ENCODE measurements at regions not wholly inside any gene's neighbourhood (a gene's known extent, or its start where the extent isn't known, plus 50 kb on each side); places are given as distances from the start of the nearest gene placed in this dataset.

DNA sequence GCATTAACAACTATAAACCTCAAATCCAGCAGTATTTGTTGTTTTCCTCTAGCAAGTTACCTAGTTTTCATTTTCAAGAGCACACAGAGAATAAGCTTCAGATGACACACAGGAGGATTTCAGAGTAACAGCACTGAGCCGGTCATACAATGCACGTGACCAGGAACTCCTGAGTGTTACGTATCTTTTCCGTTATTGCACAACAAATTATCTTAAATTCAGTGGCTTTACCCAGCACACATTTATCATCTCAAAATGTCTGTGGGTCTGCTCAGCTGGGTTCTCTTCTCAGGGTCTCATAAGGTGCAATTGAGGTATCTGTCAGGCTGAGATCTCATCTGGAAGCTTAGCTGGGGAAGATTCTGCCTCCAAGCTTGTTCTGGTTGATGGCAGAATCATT, 379.5 kb upstream of the KLHL29 start:
- ChIA-PET POLR2A (no interaction called here), CTCF (ENCODE audit: low intra/inter-chr PET ratio, low total read pairs) (no interaction called here)
- Histone ChIP-seq H3K36me3 (replicated peaks in 1 of 2; ENCODE audit: control insufficient read depth in 1 of 2, insufficient read depth in 2 of 2, low read length in 2 of 2) (no peaks in the 10 kb centered on the region), H3K4me1 (ENCODE audit: insufficient read depth, low read length) (no peaks in the 10 kb centered on the region), H3K4me2 (ENCODE audit: low read depth, low read length) (no peak overlapping the region), H2AFZ (ENCODE audit: low read length) (no peak overlapping the region), H3K27me3 (ENCODE audit: control insufficient read depth in 1 of 2, insufficient read depth in 2 of 2, low read length in 2 of 2) (no peaks in the 10 kb centered on the region), H3K79me2 (ENCODE audit: insufficient read depth, low read length) (no peaks in the 10 kb centered on the region), H4K20me1 (ENCODE audit: insufficient read depth, low read length) (no peaks in the 10 kb centered on the region), H3K4me3 (replicated peaks in 1 of 3; ENCODE audit: insufficient read depth in 1 of 3, low read depth in 2 of 3, low read length in 3 of 3) (no peak overlapping the region), H3K27ac (ENCODE audit: extremely low read length, insufficient read depth, low read length) (no peak overlapping the region), H3K9me3 (ENCODE audit: low read length) (peaks cover 21% of the 10 kb centered on the region), H3K9ac (ENCODE audit: insufficient read depth, low read depth, low read length) (no peak overlapping the region)
- ATAC-seq (no peak), DNase-seq (ENCODE audit: low spot score) (no peak), FAIRE-seq (no peak)
- WGBS (ENCODE audit: low lambda C conversion rate), result 63% methylated on average over 4 of the region's 4 CpGs
- in situ Hi-C loops (cut with HindIII; ENCODE audit: extremely low pct_ligation_motif_present, low pct_unique_long_range_greater_than_20kb) (no loop called here), intact Hi-C loops (cut with micrococcal nuclease; ENCODE audit: unreplicated experiment) (no loop called here)
- BruUV-seq (replicated peaks), result no TSS peak
- TF ChIP-seq CEBPB (IDR thresholded peaks at IDR 0.05; ENCODE audit: borderline replicate concordance, low read depth, low read length) (peak; percentile 72), HOXA3 (CRISPR knock-in tag; IDR thresholded peaks at IDR 0.05) (no peak)

- H3K9ac ChIP-seq (ENCODE audit: insufficient read depth, low read depth, low read length), result no peak overlapping the region
- no peak for DNase-seq (ENCODE audit: low spot score)
- no peaks in the 10 kb centered on the region for H3K79me2 ChIP-seq (ENCODE audit: insufficient read depth, low read length)
- no TSS peak for BruUV-seq (replicated peaks)
- in situ Hi-C loops (cut with HindIII; ENCODE audit: extremely low pct_ligation_motif_present, low pct_unique_long_range_greater_than_20kb), result no loop called here
- no peak for ATAC-seq
- TF ChIP-seq POLR2AphosphoS2 (IDR thresholded peaks at IDR 0.05; ENCODE audit: low read depth, low read length) (no peak), PITX1 (CRISPR knock-in tag; IDR thresholded peaks at IDR 0.05) (no peak), ZNF569 (CRISPR knock-in tag; IDR thresholded peaks at IDR 0.05; ENCODE audit: borderline replicate concordance) (no peak), ZNF567 (CRISPR knock-in tag; IDR thresholded peaks at IDR 0.05; ENCODE audit: borderline replicate concordance) (no peak), NR1H2 (CRISPR knock-in tag; IDR thresholded peaks at IDR 0.05; ENCODE audit: borderline replicate concordance, low read depth) (no peak), ZNF670 (CRISPR knock-in tag; IDR thresholded peaks at IDR 0.05; ENCODE audit: borderline replicate concordance) (no peak), ZNF343 (CRISPR knock-in tag; IDR thresholded peaks at IDR 0.05) (no peak), ZNF891 (CRISPR knock-in tag; IDR thresholded peaks at IDR 0.05) (no peak), GABPA (IDR thresholded peaks at IDR 0.05; ENCODE audit: low read depth, low read length) (no peak), GABPA (CRISPR knock-in tag; IDR thresholded peaks at IDR 0.05; ENCODE audit: low read depth) (no peak)
- H3K9me3 ChIP-seq (ENCODE audit: low read length), result peaks cover 21% of the 10 kb centered on the region
- no peak overlapping the region for H2AFZ ChIP-seq (ENCODE audit: low read length)
- ChIA-PET CTCF (ENCODE audit: low intra/inter-chr PET ratio, low total read pairs) (no interaction called here), POLR2A (no interaction called here)
- no peaks in the 10 kb centered on the region for H3K27me3 ChIP-seq (ENCODE audit: control insufficient read depth in 1 of 2, insufficient read depth in 2 of 2, low read length in 2 of 2)
- H4K20me1 ChIP-seq (ENCODE audit: insufficient read depth, low read length), result no peaks in the 10 kb centered on the region
- H3K36me3 ChIP-seq (replicated peaks in 1 of 2; ENCODE audit: control insufficient read depth in 1 of 2, insufficient read depth in 2 of 2, low read length in 2 of 2), result no peaks in the 10 kb centered on the region
- WGBS (ENCODE audit: low lambda C conversion rate), result 74% methylated on average over 1 of the region's 1 CpG
- H3K4me3 ChIP-seq (replicated peaks in 1 of 3; ENCODE audit: insufficient read depth in 1 of 3, low read depth in 2 of 3, low read length in 3 of 3), result no peak overlapping the region
- H3K27ac ChIP-seq (ENCODE audit: extremely low read length, insufficient read depth, low read length), result no peak overlapping the region
- no peak overlapping the region for H3K4me2 ChIP-seq (ENCODE audit: low read depth, low read length)
- no peaks in the 10 kb centered on the region for H3K4me1 ChIP-seq (ENCODE audit: insufficient read depth, low read length)
- intact Hi-C loops (cut with micrococcal nuclease; ENCODE audit: unreplicated experiment), result no loop called here
- FAIRE-seq, result no peak
Observed at GRCh38 chr2:23007631-23008235, 377.2 kb upstream of the KLHL29 start.

Measured in HepG2 (cell line).